HepG2 (cell line): ENCODE measurements at regions not wholly inside any gene's neighbourhood (a gene's known extent, or its start where the extent isn't known, plus 50 kb on each side); places are given as distances from the start of the nearest gene placed in this dataset.

Source experiments
- ATAC-seq: fragments of 200-7000 bp; cut with Tn5 transposase; 3 replicates; pipeline ENCODE4 v1.9.1; 2020; ENCODE audit warnings: mild to moderate bottlenecking, moderate library complexity
- BruUV-seq: library from RNA; stranded (reverse); fragments of 400-500 nt; replicated peaks from 2 replicates; lab custom pipeline; 2021; lab: Mats Ljungman, UMichigan
- CTCF ChIA-PET: fragments of 300-600 bp; formaldehyde crosslinking; extraction: SDS; loops from one replicate; lab custom pipeline; 2021; ENCODE audit warnings: low total read pairs, inconsistent platforms, low intra/inter-chr PET ratio; lab: Yijun Ruan, JAX
- POLR2A ChIA-PET: fragments of 350-600 bp; sonication (Branson Sonifier 250); formaldehyde crosslinking; loops from one replicate; lab custom pipeline; 2020; ENCODE audit warnings: antibody characterized with exemption, inconsistent platforms; lab: Yijun Ruan, JAX
- DNase-seq: peaks from one replicate; pipeline ENCODE4 v3.0.0-alpha.2; 2015; ENCODE audit warnings: low spot score
- FAIRE-seq: peaks from 3 replicates; lab custom pipeline; 2011; peaks lifted over from hg19 to GRCh38; lab: Jason Lieb, UNC
- H2AFZ ChIP-seq: one replicate; pipeline ENCODE4 v1.6.1; 2011; ENCODE audit warnings: low read length, inconsistent platforms
- H3K27ac ChIP-seq: fragments of 300-600 bp; 3 replicates; pipeline ENCODE4 v1.8.0; 2011; ENCODE audit warnings: mixed run types, mild to moderate bottlenecking, mixed read lengths, low read length, inconsistent platforms; ENCODE audit not compliant: insufficient read depth; ENCODE audit errors: extremely low read length
- H3K27me3 ChIP-seq, 2 experiments: fragments of 200-600 bp in 1 of 2; 2 replicates in 1 of 2; 3 replicates in 1 of 2; pipeline versions ENCODE4 v1.6.0 to v1.8.0; 2011; ENCODE audit warnings: low read length in 2 of 2, mild to moderate bottlenecking in 2 of 2, moderate library complexity in 2 of 2, inconsistent platforms in 1 of 2; ENCODE audit not compliant: insufficient read depth in 2 of 2, control insufficient read depth in 1 of 2
- H3K36me3 ChIP-seq, 2 experiments: fragments of 200-600 bp in 1 of 2; replicated peaks in 1 of 2; 2 replicates in 1 of 2; 3 replicates in 1 of 2; pipeline versions ENCODE4 v1.5.1 to v1.8.0; 2011; ENCODE audit warnings: low read length in 2 of 2, inconsistent platforms in 1 of 2; ENCODE audit not compliant: insufficient read depth in 2 of 2, control insufficient read depth in 1 of 2
- H3K4me1 ChIP-seq: 2 replicates; pipeline ENCODE4 v1.5.1; 2012; ENCODE audit warnings: low read length, inconsistent platforms; ENCODE audit not compliant: insufficient read depth
- H3K4me2 ChIP-seq: 2 replicates; pipeline ENCODE4 v1.6.0; 2011; ENCODE audit warnings: low read depth, low read length, inconsistent platforms
- H3K4me3 ChIP-seq, 3 experiments: fragments of 200-600 bp in 1 of 3; sonication (generic), shearing (Covaris generic) in 1 of 3; replicated peaks in 1 of 3; 2 replicates each; pipeline ENCODE4 v1.5.1; 2011 to 2016; ENCODE audit warnings: low read length in 3 of 3, inconsistent platforms in 2 of 3, low read depth in 2 of 3, mild to moderate bottlenecking in 2 of 3, control low read depth in 1 of 3, mixed read lengths in 1 of 3; ENCODE audit not compliant: insufficient read depth in 1 of 3
- H3K79me2 ChIP-seq: one replicate; pipeline ENCODE4 v1.6.1; 2011; ENCODE audit warnings: low read length, inconsistent platforms; ENCODE audit not compliant: insufficient read depth
- H3K9ac ChIP-seq: 2 replicates; pipeline ENCODE4 v1.6.0; 2011; ENCODE audit warnings: mild to moderate bottlenecking, low read depth, low read length, inconsistent platforms; ENCODE audit not compliant: insufficient read depth
- H3K9me3 ChIP-seq: 2 replicates; pipeline ENCODE4 v1.5.1; 2012; ENCODE audit warnings: mild to moderate bottlenecking, low read length
- H4K20me1 ChIP-seq: 2 replicates; pipeline ENCODE4 v1.6.0; 2011; ENCODE audit warnings: inconsistent platforms, mild to moderate bottlenecking, low read length, moderate library complexity; ENCODE audit not compliant: insufficient read depth
- CENPT ChIP-seq: sonication (generic); formaldehyde crosslinking; IDR thresholded peaks from 2 replicates; pipeline ENCODE4 v1.8.0; 2022; ENCODE audit warnings: low read depth, mild to moderate bottlenecking, moderate library complexity, missing genetic modification reagents
- HOXA5 ChIP-seq: sonication (generic); formaldehyde crosslinking; IDR thresholded peaks from 2 replicates; pipeline ENCODE4 v1.4.0; 2020; ENCODE audit warnings: missing genetic modification reagents
- NFYC ChIP-seq: IDR thresholded peaks from 2 replicates; pipeline ENCODE4 v1.6.1; 2016; ENCODE audit warnings: missing genetic modification reagents, missing compliant biosample characterization
- WGBS: methylation state at CpG from one replicate; pipeline ENCODE4 v1.1.6; 2017; ENCODE audit warnings: low lambda C conversion rate; 5-methylcytosine and 5-hydroxymethylcytosine counted together
- in situ Hi-C: cut with HindIII; loops from 2 replicates; pipeline ENCODE4 v1.10.0; 2017; ENCODE audit warnings: low pct_unique_long_range_greater_than_20kb; ENCODE audit not compliant: extremely low pct_ligation_motif_present
- intact Hi-C: fragments of 100-400 bp; cut with micrococcal nuclease; formaldehyde crosslinking; loops from one replicate; pipeline ENCODE4 v1.10.0; 2022; ENCODE audit not compliant: unreplicated experiment
- TF ChIP-seq, protein P1 (sequence below): sonication (generic); formaldehyde crosslinking; IDR thresholded peaks from 2 replicates; pipeline ENCODE4 v1.4.0; 2020; ENCODE audit warnings: missing genetic modification reagents, mild to moderate bottlenecking, borderline replicate concordance

DNA sequence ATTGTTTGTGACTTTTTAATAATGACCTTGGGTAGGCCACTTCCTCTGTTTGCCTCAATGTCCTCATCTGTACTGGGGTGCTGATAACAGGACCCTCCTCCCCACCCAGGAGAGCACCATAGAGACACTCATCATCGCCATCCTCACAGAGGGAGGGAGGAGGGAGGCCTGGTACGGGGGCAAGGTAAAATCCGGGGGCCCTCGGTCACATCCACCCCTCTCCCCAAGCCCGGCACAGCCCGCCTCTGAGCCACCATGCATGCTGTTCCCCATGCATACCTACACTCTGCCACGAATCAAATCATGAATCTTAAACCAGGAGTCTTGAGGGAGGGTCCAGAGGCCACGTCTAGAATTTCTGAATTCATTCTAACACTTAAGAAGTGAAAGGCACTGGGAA lies 74.9 kb upstream of the IQSEC1 start:
- no TSS peak for BruUV-seq
- DNase-seq (no peak), FAIRE-seq (no peak)

DNA sequence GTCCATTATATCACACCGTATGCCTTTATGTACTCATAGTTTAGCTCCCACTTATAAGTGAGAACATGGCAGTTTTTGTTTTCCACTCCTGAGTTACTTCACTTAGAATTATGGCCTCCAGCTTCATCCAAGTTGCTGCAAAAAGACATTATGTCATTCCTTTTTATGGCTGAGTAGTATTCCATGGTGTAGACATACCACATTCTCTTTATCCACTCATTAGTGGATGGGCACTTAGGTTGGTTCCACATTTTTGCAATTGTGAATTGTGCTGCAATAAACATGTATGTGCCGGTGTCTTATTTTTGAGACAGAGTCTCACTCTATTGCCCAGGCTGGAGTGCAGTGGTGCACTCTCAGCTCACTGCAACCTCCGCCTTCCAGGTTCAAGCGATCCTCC lies 74.1 kb upstream of the IQSEC1 start:
- ATAC-seq (no peak), DNase-seq (no peak), FAIRE-seq (no peak)
- no TSS peak for BruUV-seq
- 0 out of 5 replicates have a peak, but pooled peaks cover 0 to 5% of the 10 kb centered on the region in 2 experiments for H3K36me3 ChIP-seq
- no peak overlapping the region for H2AFZ ChIP-seq
- H4K20me1 ChIP-seq, result peaks cover 9% of the 10 kb centered on the region; the same call in 1 of the 2 replicates
- ChIA-PET CTCF (no interaction called here), POLR2A (no interaction called here)
- peaks cover 31% of the 10 kb centered on the region for H3K4me1 ChIP-seq
- H3K79me2 ChIP-seq, result no peaks in the 10 kb centered on the region
- H3K4me2 ChIP-seq, result no peak overlapping the region
- WGBS, result 77% methylated on average over 4 of the region's 4 CpGs
- in situ Hi-C loops, result no loop called here
- no peak overlapping the region for H3K4me3 ChIP-seq
- intact Hi-C loops, result no loop called here
- H3K9ac ChIP-seq, result no peak overlapping the region
- H3K9me3 ChIP-seq, result no peaks in the 10 kb centered on the region
- no peaks in the 10 kb centered on the region for H3K27me3 ChIP-seq
- TF ChIP-seq, protein P1, sequence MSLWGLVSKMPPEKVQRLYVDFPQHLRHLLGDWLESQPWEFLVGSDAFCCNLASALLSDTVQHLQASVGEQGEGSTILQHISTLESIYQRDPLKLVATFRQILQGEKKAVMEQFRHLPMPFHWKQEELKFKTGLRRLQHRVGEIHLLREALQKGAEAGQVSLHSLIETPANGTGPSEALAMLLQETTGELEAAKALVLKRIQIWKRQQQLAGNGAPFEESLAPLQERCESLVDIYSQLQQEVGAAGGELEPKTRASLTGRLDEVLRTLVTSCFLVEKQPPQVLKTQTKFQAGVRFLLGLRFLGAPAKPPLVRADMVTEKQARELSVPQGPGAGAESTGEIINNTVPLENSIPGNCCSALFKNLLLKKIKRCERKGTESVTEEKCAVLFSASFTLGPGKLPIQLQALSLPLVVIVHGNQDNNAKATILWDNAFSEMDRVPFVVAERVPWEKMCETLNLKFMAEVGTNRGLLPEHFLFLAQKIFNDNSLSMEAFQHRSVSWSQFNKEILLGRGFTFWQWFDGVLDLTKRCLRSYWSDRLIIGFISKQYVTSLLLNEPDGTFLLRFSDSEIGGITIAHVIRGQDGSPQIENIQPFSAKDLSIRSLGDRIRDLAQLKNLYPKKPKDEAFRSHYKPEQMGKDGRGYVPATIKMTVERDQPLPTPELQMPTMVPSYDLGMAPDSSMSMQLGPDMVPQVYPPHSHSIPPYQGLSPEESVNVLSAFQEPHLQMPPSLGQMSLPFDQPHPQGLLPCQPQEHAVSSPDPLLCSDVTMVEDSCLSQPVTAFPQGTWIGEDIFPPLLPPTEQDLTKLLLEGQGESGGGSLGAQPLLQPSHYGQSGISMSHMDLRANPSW, result no peak
- no peak overlapping the region for H3K27ac ChIP-seq

More for the DNA sequence above, 74.9 kb upstream of the IQSEC1 start:
- H3K4me3 ChIP-seq, result no peak overlapping the region
- ChIA-PET POLR2A (no interaction called here), CTCF (no interaction called here)
- peaks cover 23% of the 10 kb centered on the region for H3K4me1 ChIP-seq
- peaks cover 4% of the 10 kb centered on the region; the same call in 1 of the 2 replicates for H4K20me1 ChIP-seq
- ATAC-seq, result no peak
- no peaks in the 10 kb centered on the region for H3K27me3 ChIP-seq
- H3K9ac ChIP-seq, result no peak overlapping the region
- in situ Hi-C loops (no loop called here), intact Hi-C loops (no loop called here)
- no peak overlapping the region for H3K27ac ChIP-seq
- no peak overlapping the region for H2AFZ ChIP-seq
- no peaks in the 10 kb centered on the region for H3K79me2 ChIP-seq
- no peak overlapping the region for H3K4me2 ChIP-seq
- TF ChIP-seq NFYC (CRISPR knock-in tag) (no peak), HOXA5 (no peak), CENPT (CRISPR knock-in tag) (no peak)
- 0 out of 5 replicates have a peak, but pooled peaks cover 0 to 5% of the 10 kb centered on the region in 2 experiments for H3K36me3 ChIP-seq
- H3K9me3 ChIP-seq, result no peaks in the 10 kb centered on the region
- WGBS, result 84% methylated on average over 8 of the region's 8 CpGs
